ENCODE measurements at regions not wholly inside any gene's neighbourhood (a gene's known extent, or its start where the extent isn't known, plus 50 kb on each side); places are given as distances from the start of the nearest gene placed in this dataset.
A peak's percentile ranks its signal among the peaks of the same experiment; 100 is the strongest.
"Not testable (repeated sequence)": the region's sequence is repeated elsewhere in the genome, so short reads cannot be mapped to it uniquely, and the experiment has no call there.

DNA sequence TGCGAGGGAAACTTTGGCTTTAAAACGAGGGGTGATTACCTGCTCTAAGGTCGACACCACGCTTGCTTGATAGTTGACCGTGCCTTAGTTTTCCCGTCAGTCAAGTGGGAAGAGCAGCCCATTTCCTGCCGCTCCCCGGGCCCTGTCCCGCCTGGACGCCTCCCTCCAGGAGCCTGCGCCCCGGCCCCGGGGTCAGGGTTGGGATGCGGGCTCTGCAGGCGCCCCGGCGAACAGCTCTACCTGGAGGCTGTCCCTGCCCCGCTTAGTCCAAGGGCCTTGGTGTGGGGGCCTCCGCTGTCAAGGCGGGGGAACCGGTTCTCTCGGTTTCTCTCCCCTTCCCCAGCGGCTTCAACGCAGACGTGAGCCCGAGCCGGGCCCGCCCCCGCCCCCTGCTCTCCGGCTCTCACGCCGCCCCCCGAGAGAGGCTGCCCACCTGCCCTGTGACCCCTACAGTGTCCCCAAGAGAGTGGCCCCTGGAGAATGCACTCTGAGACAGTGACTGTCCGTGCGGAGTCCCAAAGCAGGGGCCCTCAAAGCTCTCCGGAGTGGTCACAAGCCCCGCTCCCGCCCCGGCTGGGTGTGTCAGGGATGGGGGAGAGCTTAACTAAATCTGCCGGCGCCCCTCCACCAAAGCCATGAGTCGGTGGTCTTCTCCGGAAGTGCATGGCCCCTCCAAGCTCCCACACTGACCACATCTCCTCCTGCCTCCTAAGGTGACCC, 117.4 kb upstream of the SMURF2 start:
- H3K27me3 Mint-ChIP-seq = peaks cover 11% of the 10 kb centered on the region
- peaks cover 3% of the 10 kb centered on the region for H3K36me3 Mint-ChIP-seq
- H3K4me3 Mint-ChIP-seq = peak overlapping the region; percentile 49 to 94 (median 78)
- peak overlapping the region in 1 of 3 donors; percentile 73 for H3K27ac Mint-ChIP-seq
- peaks cover 10 to 16% (median 15%) of the 10 kb centered on the region in 3 donors for H3K4me1 Mint-ChIP-seq
- H3K9me3 Mint-ChIP-seq = no peaks in the 10 kb centered on the region

DNA sequence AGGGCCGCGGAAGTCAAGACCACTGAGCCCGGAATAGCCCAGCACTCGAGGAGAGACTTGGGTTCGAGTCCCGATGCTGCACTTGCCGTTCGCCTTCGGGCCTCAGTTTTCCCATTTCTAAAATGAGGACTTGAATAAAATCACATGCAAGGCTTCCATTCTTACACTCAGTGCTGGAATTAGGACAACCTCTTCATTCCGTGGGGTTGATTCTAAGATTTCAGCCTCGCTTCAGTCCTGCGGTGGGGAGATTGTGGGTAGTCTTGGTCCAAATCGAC, 116.9 kb upstream of the SMURF2 start:
- peak overlapping the region; percentile 61 to 94 (median 84) for H3K4me3 Mint-ChIP-seq
- H3K27me3 Mint-ChIP-seq = peaks cover 11% of the 10 kb centered on the region
- H3K9me3 Mint-ChIP-seq, H3K36me3 Mint-ChIP-seq: not testable (repeated sequence)
- H3K27ac Mint-ChIP-seq = peak overlapping the region in 1 of 3 donors; percentile 87
- H3K4me1 Mint-ChIP-seq = peaks cover 10 to 16% (median 16%) of the 10 kb centered on the region in 3 donors

DNA sequence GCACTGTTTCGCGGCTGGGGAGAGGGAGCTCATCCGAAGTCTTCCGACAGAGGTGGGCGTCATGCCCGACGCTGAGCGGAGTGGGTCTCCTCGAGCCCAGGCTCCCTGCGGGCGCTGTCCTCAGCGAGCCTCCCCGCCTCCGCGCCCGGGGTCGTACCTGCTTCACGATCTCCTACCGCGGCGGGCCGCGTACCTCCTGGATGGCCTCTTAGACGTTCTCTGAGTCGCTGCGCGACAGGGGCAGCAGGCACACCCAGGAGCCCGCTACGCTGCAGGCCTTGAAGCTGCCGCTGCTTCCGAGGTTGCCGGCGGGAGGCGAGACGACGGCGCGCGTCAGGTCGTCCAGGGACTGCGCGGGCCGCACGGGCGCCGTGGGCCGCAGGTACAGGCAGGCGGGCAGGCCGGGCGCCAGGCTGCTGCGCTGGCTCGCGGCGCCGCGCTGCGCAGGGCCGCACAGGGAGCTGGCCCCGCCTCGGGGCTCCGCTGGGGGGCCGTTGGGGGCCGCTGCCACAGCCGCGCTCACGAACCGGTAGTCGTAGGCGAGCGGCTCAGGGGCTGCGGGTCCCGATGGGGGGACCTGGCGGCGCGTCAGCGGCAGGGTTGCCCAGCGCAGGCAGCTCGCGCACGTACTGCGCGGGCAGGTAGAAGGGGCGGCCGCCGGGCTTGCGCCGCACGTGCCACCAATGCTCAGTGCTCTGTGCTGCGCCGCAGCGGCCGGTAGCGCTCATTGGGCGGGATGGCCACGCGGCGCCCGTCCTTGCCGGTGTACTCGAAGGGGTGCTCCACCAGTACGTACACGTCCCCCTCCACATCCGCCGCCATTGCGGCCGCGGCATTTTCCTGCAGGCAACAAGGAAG, 116.4 kb upstream of the SMURF2 start:
- H3K27ac Mint-ChIP-seq = peak overlapping the region; percentile 84 to 99 (median 95)
- H3K9me3 Mint-ChIP-seq = no peaks in the 10 kb centered on the region
- H3K4me3 Mint-ChIP-seq = peak overlapping the region; percentile 84 to 98 (median 94)
- H3K4me1 Mint-ChIP-seq = peaks cover 10 to 16% (median 16%) of the 10 kb centered on the region in 3 donors
- H3K27me3 Mint-ChIP-seq = peaks cover 11% of the 10 kb centered on the region
- peaks cover 2% of the 10 kb centered on the region for H3K36me3 Mint-ChIP-seq

DNA sequence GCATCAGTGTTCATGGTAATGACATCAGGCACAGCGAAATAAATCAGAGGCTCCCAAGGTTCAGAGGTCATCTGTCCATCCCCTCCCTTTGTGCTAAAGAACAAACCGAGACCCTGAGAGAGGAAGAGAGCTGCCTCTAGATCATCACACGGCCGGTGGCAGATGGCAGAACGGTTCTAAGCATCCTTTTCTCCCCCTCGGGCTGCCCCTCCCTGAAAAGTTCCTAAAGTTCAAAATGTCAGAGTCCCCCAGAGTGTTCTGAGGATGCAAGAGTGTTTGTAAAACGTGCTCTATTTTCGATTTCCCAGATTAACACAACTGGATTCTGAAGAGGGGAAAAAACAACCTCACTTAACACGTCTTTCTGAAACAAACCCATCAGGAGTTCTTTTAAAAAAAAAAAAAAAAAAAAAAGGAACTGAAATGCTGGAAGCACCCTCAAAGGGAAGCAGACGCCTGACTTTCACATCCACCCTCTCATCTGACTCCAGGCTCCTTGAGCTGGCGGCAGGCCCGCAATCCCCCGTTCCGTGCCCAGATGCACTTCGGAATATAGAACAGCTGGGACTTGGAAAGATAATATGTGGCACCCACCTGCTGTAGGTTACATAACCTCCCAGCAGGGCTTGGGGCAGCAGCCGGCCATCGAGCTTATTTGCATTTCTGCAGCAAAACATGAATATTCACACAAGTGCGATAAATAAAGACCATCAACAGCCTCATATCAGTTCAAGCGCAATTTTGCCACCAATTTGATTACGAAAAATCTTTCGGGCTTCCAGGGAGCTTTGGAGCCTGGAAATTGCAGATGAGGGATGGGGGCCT, 115.5 kb upstream of the SMURF2 start:
- H3K4me3 Mint-ChIP-seq = peak overlapping the region; percentile 84 to 98 (median 94)
- H3K36me3 Mint-ChIP-seq = peaks cover 2% of the 10 kb centered on the region
- H3K9me3 Mint-ChIP-seq = no peaks in the 10 kb centered on the region
- peaks cover 11% of the 10 kb centered on the region for H3K27me3 Mint-ChIP-seq
- H3K4me1 Mint-ChIP-seq = peaks cover 10 to 16% (median 16%) of the 10 kb centered on the region in 3 donors
- peak overlapping the region; percentile 84 to 99 (median 95) for H3K27ac Mint-ChIP-seq

DNA sequence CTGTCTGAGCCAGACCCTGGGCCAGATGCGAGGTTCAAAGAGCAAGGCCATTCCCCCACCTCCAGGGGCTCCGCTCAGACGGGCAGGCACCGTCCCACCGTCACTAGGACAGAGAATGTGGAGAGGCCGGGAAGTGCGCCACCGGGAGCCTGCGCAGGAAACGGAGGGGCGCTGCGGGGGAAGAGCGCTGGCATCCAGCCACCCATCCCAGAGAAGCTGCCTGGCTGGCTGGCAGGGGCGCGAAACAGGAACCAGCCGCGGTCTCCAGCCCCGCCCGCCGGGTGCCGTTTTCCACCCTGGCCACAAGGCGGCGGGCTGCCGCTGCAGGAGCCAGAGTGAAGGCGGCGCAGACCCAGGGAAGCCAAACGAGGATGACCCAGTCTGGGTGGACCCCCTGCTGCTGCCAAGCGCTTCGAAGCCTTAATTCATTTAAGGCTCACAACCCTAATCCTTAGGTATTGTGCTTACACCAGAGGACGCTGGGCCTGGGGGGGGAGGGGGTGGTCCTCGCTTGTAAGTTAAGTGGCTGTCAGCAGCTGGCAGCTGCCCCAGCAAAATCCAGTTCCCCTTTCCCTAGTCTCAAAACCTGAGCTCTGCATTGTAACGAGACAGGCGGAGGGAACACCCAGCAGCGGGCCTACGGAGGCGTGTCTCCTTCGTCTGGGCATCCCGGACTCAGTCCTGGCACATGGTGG, 114.8 kb upstream of the SMURF2 start:
- not testable (repeated sequence) for H3K36me3 Mint-ChIP-seq, H3K9me3 Mint-ChIP-seq
- H3K4me1 Mint-ChIP-seq = peaks cover 10 to 16% (median 16%) of the 10 kb centered on the region in 3 donors
- peak overlapping the region; percentile 84 to 98 (median 94) for H3K4me3 Mint-ChIP-seq
- H3K27me3 Mint-ChIP-seq = peaks cover 11% of the 10 kb centered on the region
- peak overlapping the region; percentile 84 to 99 (median 89) for H3K27ac Mint-ChIP-seq

DNA sequence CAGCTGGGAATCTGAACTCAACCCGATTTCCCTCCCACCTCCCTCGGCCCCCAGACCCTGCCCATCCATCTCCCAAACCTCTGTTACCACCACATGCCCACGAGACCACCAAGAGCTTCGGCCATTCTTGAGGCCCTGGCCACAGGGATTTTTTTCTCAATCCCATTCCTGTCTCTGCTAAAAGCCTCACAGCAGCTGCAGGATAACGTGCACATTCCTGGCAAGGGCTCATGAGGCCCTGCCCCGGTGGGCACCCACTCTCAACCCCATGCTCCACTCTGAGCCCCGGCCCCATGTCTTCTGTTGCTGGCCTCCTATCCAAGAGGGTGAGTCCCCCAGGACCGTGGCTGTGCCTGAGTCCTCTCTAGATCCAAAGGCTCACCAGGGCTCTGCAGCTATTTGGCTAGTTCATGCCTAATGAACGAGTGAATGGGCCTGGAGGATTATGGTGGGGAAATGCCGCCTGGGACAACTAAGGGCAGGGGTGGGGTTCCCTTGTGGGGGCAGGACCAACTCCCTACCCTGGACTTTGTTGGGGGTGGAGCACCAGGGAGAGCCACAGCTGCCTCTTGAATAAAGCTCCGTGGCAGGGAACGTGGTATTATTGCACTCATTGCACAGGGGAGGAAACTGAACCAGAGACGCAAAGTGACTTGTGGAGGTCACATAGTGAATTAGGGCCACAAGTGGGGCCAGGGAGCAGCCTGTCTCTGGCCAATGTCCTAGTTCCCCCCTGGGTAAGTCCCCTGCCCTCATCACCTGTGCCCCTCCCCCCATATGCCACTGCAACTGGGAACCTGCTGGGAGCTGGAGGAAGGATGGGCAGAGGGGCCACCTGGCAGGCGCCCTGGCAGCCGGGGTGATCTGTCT, 113.8 kb upstream of the SMURF2 start:
- Mint-ChIP-seq H3K9me3 (no peaks in the 10 kb centered on the region), H3K36me3 (peaks cover 3% of the 10 kb centered on the region), H3K4me3 (peak overlapping the region in 2 of 4 donors; percentile 75 to 94), H3K27me3 (peaks cover 11% of the 10 kb centered on the region), H3K4me1 (peaks cover 10 to 16% (median 16%) of the 10 kb centered on the region in 3 donors), H3K27ac (peak overlapping the region; percentile 39 to 99 (median 84))

DNA sequence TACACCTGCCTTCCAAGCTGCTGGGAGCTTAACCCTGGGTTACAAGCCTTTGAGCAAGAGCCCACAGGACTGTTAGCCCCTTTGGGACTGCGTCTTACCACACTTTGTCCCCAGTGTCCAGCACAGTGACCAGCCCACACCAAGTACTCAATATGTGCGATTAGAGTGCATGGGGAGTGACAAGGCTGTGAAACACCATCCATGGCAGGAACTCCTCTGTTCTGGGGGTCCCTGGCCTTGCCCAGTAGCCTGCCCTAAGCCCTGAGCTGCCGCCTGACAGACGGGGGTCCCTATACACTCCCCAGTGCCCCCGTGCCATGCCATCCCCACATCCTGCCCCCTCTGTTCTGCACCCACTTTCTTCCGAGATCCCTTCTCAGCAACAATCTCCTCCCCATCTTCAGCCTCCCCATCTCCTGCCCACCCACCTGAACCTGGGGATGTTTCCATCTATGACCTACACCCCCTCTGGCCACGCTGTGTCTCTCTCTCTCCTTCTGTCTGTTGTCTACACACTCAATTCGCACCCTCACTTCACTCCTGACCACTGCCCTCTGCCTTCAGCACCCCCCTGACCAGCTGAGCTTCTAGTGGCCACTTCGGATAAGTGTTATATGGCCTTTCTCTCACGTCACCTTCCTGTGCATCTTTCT, 112.9 kb upstream of the SMURF2 start:
- Mint-ChIP-seq H3K36me3 (peaks cover 3% of the 10 kb centered on the region), H3K4me3 (peak overlapping the region in 1 of 4 donors; percentile 57), H3K27me3 (peaks cover 11% of the 10 kb centered on the region), H3K4me1 (peaks cover 10 to 16% (median 16%) of the 10 kb centered on the region in 3 donors), H3K27ac (peak overlapping the region in 1 of 3 donors; percentile 39), H3K9me3 (no peaks in the 10 kb centered on the region)

DNA sequence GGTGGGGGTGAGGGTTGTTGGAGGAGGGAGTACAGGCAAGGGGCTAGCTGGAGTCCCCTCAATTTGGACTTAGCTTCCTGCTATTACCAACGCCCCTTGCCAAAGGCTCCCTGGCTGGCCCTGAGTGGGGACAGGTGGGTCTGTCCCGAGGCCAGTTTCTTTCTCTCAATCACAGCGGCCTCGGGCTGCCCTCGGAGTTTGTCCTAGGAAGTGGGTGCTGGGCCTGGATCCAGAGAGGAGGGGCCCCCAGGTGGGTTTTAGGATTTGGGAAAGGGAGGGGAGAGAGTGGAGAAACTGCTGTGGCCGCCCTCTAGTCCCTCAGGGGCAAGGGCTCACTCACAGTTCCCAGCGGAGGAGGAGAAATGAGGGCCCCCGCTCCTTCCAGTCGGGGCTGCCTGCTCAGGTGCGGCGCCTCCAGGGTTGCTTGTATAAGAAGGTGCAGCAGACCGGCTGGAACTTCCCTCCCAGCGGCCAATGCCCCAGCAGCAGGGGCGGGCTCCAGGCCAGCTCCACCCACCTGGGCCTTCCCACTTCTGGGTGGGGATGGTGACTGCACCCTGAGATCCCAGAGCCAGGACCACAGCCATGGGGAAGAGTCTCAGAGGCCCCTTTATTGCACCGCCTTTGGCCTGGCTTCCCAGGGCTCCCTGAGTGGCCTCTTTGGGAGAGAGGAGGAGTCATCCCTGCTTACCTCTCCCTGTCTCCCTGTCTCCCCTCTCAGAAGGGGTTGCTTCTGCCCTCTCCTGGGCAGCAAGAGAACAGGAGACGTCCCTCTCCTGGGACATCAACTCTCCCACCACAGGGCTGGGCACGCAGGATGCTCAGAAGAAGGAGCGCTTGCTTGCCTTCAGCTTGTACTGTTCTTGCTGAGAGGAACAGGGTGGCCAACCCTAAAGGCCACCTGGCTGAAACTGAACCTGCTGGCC, 112.0 kb upstream of the SMURF2 start:
- Mint-ChIP-seq H3K4me3 (peak overlapping the region in 1 of 4 donors; percentile 41), H3K36me3 (peaks cover 5% of the 10 kb centered on the region), H3K9me3 (no peaks in the 10 kb centered on the region), H3K27ac (no peak overlapping the region), H3K27me3 (peaks cover 7% of the 10 kb centered on the region), H3K4me1 (peaks cover 10 to 16% (median 16%) of the 10 kb centered on the region in 3 donors)

DNA sequence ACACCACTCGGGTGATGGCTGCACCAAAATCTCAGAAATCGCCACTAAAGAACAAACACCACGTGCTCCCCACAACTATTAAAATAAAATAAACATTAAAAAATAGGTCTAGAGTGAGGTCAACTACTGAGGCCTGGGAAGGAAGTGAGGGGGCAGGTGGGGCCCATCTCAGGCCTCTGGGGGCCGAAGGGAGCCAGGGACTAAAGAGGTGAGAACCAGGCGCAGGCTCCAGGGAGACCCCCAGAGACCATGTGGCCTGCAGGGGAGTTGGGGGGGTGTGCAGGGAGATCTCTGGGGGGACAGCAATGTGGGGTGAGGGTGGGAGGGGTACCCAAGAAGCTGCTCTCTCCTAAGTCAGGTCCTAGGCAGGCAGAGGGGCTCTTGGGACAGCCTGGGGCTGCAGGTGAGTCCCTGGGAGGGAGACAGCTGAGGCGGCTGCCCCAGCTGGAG, 111.3 kb upstream of the SMURF2 start:
- Mint-ChIP-seq H3K4me3 (no peak overlapping the region), H3K9me3 (no peaks in the 10 kb centered on the region), H3K4me1 (peaks cover 10 to 16% (median 14%) of the 10 kb centered on the region in 3 donors), H3K36me3 (peaks cover 8% of the 10 kb centered on the region), H3K27me3 (peaks cover 5% of the 10 kb centered on the region), H3K27ac (no peak overlapping the region)

DNA sequence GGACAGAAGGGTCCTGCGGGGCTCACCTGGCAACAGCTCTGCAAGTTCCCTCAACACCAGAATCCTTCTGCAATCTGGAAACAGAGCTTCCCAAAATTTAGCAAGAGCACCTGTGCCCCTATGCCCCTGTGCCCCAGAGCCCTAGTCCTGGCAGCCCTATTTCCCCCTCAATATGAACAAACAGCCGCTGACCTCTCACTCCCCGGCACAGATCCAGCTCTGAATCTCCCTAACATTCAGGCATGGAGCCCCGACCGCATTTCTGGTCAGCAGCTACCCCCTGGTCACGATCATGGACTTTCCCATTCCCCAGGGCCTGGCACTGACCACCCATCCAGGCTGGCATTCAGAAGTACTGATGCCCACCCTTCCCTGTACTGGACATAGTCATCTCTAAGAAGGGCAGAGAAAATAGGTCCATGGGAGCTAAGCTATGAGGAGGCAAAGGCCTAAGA, 110.8 kb upstream of the SMURF2 start:
- H3K4me1 Mint-ChIP-seq = peaks cover 9 to 14% (median 13%) of the 10 kb centered on the region in 3 donors
- no peaks in the 10 kb centered on the region for H3K9me3 Mint-ChIP-seq
- H3K4me3 Mint-ChIP-seq = no peak overlapping the region
- peaks cover 5% of the 10 kb centered on the region for H3K27me3 Mint-ChIP-seq
- no peak overlapping the region for H3K27ac Mint-ChIP-seq
- H3K36me3 Mint-ChIP-seq = peaks cover 8% of the 10 kb centered on the region

DNA sequence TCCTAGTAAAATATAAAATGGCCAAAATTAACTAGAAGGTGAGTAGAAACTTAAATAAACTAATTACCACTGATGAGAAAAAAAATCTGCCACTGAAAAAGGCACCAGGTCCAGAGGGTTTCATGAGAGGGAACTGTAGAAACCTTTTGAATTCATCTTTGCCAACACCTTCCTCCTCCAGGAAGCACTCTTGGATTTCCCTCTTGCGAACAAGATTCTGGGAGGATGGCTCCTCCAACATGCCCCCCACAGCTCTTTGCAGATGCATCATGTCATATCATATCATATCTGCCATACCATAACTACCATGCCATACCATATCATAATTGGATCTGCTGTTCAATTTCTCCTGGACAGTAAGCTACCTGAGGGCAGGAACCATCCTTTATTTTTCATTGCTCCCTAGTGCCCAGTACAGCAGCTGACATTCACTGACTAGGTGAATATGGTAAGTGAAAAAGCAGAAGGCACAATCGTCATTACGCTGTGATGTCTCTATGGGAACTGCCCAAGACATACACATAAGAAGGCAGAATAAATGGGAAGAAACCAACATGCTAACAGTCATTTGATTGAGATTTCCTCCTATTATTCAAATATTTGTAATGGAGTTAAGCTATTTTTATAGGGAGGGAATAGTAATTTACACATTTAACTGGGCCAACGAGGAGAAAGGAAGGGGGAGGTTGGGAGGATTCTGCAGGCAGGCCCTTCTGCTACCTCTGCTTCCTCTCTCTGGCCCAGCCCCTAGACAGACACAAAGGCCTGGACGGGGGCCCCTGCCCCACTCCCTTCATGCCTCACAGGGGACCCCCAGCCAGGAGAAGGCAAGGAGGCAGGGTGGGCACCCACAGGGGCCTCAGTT, 110.1 kb upstream of the SMURF2 start:
- no peak overlapping the region for H3K4me3 Mint-ChIP-seq
- peaks cover 8% of the 10 kb centered on the region for H3K36me3 Mint-ChIP-seq
- H3K27me3 Mint-ChIP-seq = peaks cover 2% of the 10 kb centered on the region
- peaks cover 3 to 7% (median 6%) of the 10 kb centered on the region in 3 donors for H3K4me1 Mint-ChIP-seq
- H3K9me3 Mint-ChIP-seq = no peaks in the 10 kb centered on the region
- H3K27ac Mint-ChIP-seq = no peak overlapping the region

Measured in IgD-negative memory B cell (primary cell).